ENCODE measurements at regions not wholly inside any gene's neighbourhood (a gene's known extent, or its start where the extent isn't known, plus 50 kb on each side); places are given as distances from the start of the nearest gene placed in this dataset.

DNA sequence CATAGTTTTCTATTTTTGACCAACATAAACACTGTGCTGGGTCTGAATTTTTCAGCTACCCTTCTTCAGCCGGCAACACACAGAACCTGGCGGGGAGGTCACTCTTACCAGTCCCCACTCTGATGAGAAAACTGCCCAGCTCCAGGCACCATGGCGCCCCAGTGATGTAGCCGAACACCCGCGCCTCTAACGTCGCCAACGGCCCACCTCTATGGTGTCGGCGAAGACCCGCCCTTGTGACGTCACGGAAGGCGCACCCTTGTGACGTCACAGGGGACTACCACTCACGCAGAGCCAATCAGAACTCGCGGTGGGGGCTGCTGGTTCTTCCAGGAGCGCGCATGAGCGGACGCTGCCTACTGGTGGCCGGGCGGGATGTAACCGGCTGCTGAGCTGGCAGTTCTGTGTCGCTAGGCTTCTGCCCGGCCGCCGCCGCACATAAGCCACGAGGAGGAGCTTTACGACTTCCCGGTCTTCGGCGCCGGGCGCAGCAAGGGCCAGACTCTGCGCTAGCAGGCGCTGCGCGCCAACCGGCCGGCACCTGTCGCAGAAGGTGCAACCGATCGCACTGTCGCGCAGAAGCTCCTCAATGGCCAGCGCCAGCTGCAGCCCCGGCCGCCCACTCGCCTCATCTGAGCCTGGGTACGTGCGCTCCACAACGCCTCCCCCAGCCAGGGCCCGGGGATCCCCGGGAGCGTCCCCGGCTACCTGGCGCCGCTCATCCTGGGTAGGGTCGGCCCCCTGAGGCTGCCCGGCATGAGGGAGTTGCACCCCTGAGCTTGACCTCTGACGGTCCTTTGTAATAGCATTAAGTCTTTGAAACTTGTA, 92.2 kb upstream of the OR4F16 start (continued):
- TF ChIP-seq, protein P1, sequence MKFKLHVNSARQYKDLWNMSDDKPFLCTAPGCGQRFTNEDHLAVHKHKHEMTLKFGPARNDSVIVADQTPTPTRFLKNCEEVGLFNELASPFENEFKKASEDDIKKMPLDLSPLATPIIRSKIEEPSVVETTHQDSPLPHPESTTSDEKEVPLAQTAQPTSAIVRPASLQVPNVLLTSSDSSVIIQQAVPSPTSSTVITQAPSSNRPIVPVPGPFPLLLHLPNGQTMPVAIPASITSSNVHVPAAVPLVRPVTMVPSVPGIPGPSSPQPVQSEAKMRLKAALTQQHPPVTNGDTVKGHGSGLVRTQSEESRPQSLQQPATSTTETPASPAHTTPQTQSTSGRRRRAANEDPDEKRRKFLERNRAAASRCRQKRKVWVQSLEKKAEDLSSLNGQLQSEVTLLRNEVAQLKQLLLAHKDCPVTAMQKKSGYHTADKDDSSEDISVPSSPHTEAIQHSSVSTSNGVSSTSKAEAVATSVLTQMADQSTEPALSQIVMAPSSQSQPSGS (IDR thresholded peaks at IDR 0.05; ENCODE audit: low read length) = peak; percentile 21; the same call in 1 of the 2 replicates
- TF ChIP-seq ZBED1 (IDR thresholded peaks at IDR 0.05; ENCODE audit: borderline replicate concordance) (peak; percentile 94; the same call in 1 of the 2 replicates), RELA (IDR thresholded peaks at IDR 0.05; ENCODE audit: borderline replicate concordance, partially characterized antibody) (peak; percentile 100), SREBF2 (IDR thresholded peaks at IDR 0.05; ENCODE audit: low read length) (peak; percentile 60; the same call in 1 of the 2 replicates), SMAD5 (IDR thresholded peaks at IDR 0.05; ENCODE audit: low read depth) (peak; percentile 67; the same call in 1 of the 2 replicates), RB1 (IDR thresholded peaks at IDR 0.05; ENCODE audit: borderline replicate concordance) (peak; percentile 78; the same call in 1 of the 2 replicates), JUND (IDR thresholded peaks at IDR 0.05; ENCODE audit: low read depth, low read length) (peak; percentile 53; the same call in 1 of the 2 replicates), EP300 (IDR thresholded peaks at IDR 0.05; ENCODE audit: borderline replicate concordance in 1 of 2, control insufficient read depth in 1 of 2, low read depth in 2 of 2, low read length in 2 of 2) (peak in 1 of 2 experiments; percentile 48; a peak in 1 of 4 replicates), HDAC6 (IDR thresholded peaks at IDR 0.05; ENCODE audit: unreplicated experiment) (peak; percentile 54), TCF3 (IDR thresholded peaks at IDR 0.05; ENCODE audit: borderline replicate concordance, insufficient read depth, low read depth, low read length) (0 out of 2 replicates have a peak, but pooled peaks have one; percentile 27), ATF7 (IDR thresholded peaks at IDR 0.05; ENCODE audit: low read depth) (peak; percentile 97), CHD2 (IDR thresholded peaks at IDR 0.05; ENCODE audit: borderline replicate concordance, low read depth, low read length) (peak; percentile 86), BACH1 (IDR thresholded peaks at IDR 0.05; ENCODE audit: borderline replicate concordance) (peak; percentile 97), HCFC1 (IDR thresholded peaks at IDR 0.05; ENCODE audit: low read length) (peak; percentile 75), PML (IDR thresholded peaks at IDR 0.05; ENCODE audit: low read length) (peak; percentile 70), RAD21 (IDR thresholded peaks at IDR 0.05; ENCODE audit: insufficient read depth, low read depth, low read length) (0 out of 2 replicates have a peak, but pooled peaks have one; percentile 4), NR2C1 (IDR thresholded peaks at IDR 0.05) (peak; percentile 58), NFYB (IDR thresholded peaks at IDR 0.05; ENCODE audit: insufficient read depth, low read depth, low read length) (peak; percentile 86), POLR2A (IDR thresholded peaks at IDR 0.05; ENCODE audit: low read depth, low read length) (peak; percentile 88), MTA2 (IDR thresholded peaks at IDR 0.05; ENCODE audit: low read depth) (peak; percentile 9; the same call in 1 of the 2 replicates)
- TF ChIP-seq, protein P2, sequence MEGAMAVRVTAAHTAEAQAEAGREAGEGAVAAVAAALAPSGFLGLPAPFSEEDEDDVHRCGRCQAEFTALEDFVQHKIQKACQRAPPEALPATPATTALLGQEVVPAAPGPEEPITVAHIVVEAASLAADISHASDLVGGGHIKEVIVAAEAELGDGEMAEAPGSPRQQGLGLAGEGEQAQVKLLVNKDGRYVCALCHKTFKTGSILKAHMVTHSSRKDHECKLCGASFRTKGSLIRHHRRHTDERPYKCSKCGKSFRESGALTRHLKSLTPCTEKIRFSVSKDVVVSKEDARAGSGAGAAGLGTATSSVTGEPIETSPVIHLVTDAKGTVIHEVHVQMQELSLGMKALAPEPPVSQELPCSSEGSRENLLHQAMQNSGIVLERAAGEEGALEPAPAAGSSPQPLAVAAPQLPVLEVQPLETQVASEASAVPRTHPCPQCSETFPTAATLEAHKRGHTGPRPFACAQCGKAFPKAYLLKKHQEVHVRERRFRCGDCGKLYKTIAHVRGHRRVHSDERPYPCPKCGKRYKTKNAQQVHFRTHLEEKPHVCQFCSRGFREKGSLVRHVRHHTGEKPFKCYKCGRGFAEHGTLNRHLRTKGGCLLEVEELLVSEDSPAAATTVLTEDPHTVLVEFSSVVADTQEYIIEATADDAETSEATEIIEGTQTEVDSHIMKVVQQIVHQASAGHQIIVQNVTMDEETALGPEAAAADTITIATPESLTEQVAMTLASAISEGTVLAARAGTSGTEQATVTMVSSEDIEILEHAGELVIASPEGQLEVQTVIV (IDR thresholded peaks at IDR 0.05; ENCODE audit: borderline replicate concordance, partially characterized antibody) = peak; percentile 95
- TF ChIP-seq, protein P3, sequence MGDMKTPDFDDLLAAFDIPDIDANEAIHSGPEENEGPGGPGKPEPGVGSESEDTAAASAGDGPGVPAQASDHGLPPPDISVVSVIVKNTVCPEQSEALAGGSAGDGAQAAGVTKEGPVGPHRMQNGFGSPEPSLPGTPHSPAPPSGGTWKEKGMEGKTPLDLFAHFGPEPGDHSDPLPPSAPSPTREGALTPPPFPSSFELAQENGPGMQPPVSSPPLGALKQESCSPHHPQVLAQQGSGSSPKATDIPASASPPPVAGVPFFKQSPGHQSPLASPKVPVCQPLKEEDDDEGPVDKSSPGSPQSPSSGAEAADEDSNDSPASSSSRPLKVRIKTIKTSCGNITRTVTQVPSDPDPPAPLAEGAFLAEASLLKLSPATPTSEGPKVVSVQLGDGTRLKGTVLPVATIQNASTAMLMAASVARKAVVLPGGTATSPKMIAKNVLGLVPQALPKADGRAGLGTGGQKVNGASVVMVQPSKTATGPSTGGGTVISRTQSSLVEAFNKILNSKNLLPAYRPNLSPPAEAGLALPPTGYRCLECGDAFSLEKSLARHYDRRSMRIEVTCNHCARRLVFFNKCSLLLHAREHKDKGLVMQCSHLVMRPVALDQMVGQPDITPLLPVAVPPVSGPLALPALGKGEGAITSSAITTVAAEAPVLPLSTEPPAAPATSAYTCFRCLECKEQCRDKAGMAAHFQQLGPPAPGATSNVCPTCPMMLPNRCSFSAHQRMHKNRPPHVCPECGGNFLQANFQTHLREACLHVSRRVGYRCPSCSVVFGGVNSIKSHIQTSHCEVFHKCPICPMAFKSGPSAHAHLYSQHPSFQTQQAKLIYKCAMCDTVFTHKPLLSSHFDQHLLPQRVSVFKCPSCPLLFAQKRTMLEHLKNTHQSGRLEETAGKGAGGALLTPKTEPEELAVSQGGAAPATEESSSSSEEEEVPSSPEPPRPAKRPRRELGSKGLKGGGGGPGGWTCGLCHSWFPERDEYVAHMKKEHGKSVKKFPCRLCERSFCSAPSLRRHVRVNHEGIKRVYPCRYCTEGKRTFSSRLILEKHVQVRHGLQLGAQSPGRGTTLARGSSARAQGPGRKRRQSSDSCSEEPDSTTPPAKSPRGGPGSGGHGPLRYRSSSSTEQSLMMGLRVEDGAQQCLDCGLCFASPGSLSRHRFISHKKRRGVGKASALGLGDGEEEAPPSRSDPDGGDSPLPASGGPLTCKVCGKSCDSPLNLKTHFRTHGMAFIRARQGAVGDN (IDR thresholded peaks at IDR 0.05) = 0 out of 2 replicates have a peak, but pooled peaks have one; percentile 36
